Upper lobe of left lung (tissue), 4 donors: ENCODE measurements at regions not wholly inside any gene's neighbourhood (a gene's known extent, or its start where the extent isn't known, plus 50 kb on each side); places are given as distances from the start of the nearest gene placed in this dataset.

ENCODE experiments used
- EP300 ChIP-seq, 4 donors: sonication (generic); formaldehyde crosslinking; IDR thresholded peaks; one replicate each; pipeline ENCODE4 v1.5.1; 2017; ENCODE audit warnings: antibody characterized with exemption in 4 of 4, control low read depth in 2 of 4
- POLR2A ChIP-seq, 4 donors: fragments of 450-650 bp; IDR thresholded peaks; one replicate each; pipeline ENCODE4 v1.5.1; 2016 to 2017; ENCODE audit warnings: antibody characterized with exemption in 4 of 4, mild to moderate bottlenecking in 2 of 4
- POLR2AphosphoS5 ChIP-seq, 2 donors: sonication (generic); formaldehyde crosslinking; IDR thresholded peaks; one replicate each; pipeline ENCODE4 v1.5.1; 2017; ENCODE audit warnings: antibody characterized with exemption in 2 of 2
- TF ChIP-seq, protein P1 (sequence below), 6 experiments: fragments of 450-650 bp in 4 of 6; fragments of 200-600 bp in 2 of 6; sonication (generic) in 2 of 6; IDR thresholded peaks; one replicate each; pipeline ENCODE4 v1.5.1; 2016 to 2019; ENCODE audit warnings: antibody characterized with exemption in 6 of 6

- TF ChIP-seq POLR2A (IDR thresholded peaks at IDR 0.05), result no peak
- no peak for TF ChIP-seq EP300 (IDR thresholded peaks at IDR 0.05)
- TF ChIP-seq, protein P1, sequence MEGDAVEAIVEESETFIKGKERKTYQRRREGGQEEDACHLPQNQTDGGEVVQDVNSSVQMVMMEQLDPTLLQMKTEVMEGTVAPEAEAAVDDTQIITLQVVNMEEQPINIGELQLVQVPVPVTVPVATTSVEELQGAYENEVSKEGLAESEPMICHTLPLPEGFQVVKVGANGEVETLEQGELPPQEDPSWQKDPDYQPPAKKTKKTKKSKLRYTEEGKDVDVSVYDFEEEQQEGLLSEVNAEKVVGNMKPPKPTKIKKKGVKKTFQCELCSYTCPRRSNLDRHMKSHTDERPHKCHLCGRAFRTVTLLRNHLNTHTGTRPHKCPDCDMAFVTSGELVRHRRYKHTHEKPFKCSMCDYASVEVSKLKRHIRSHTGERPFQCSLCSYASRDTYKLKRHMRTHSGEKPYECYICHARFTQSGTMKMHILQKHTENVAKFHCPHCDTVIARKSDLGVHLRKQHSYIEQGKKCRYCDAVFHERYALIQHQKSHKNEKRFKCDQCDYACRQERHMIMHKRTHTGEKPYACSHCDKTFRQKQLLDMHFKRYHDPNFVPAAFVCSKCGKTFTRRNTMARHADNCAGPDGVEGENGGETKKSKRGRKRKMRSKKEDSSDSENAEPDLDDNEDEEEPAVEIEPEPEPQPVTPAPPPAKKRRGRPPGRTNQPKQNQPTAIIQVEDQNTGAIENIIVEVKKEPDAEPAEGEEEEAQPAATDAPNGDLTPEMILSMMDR (IDR thresholded peaks at IDR 0.05), result no peak
- no peak for TF ChIP-seq POLR2AphosphoS5 (IDR thresholded peaks at IDR 0.05)
Observed at GRCh38 chr9:38214432-38214831, 145.4 kb upstream of the SHB start.
